ENCODE measurements at regions not wholly inside any gene's neighbourhood (a gene's known extent, or its start where the extent isn't known, plus 50 kb on each side); places are given as distances from the start of the nearest gene placed in this dataset.

GRCh38 chr12:83349907-83350611 is 663.4 kb downstream of the TMTC2 start:
- no peak for TF ChIP-seq POLR2AphosphoS5 (IDR thresholded peaks at IDR 0.05)
- TF ChIP-seq POLR2A (IDR thresholded peaks at IDR 0.05) = no peak

All from sigmoid colon (tissue), 4 donors.